ENCODE measurements at regions not wholly inside any gene's neighbourhood (a gene's known extent, or its start where the extent isn't known, plus 50 kb on each side); places are given as distances from the start of the nearest gene placed in this dataset.

- ATAC-seq: no peak
- intact Hi-C loops (cut with micrococcal nuclease; ENCODE audit: unreplicated experiment): no loop called here
- no TSS peak for BruUV-seq (replicated peaks)
Observed at GRCh38 chr17:27977751-27978688, 64.5 kb upstream of the NLK start.

GRCh38 chr17:27978689-27979175 is 63.7 kb upstream of the NLK start:
- in situ Hi-C loops (cut with HindIII; ENCODE audit: low pct_unique_long_range_greater_than_20kb, low sequenced_read_pairs): no loop called here

More at GRCh38 chr17:27977751-27978688, 64.5 kb upstream of the NLK start:
- ChIA-PET POLR2A (no interaction called here), CTCF (no interaction called here)
- in situ Hi-C loops (cut with HindIII; ENCODE audit: low pct_unique_long_range_greater_than_20kb, low sequenced_read_pairs): no loop called here
- Histone ChIP-seq H3K4me3 (ENCODE audit: low read depth in 2 of 2, low read length in 2 of 2) (no peak overlapping the region), H3K9me3 (ENCODE audit: control insufficient read depth, insufficient read depth, low read depth, low read length) (no peaks in the 10 kb centered on the region), H3K36me3 (ENCODE audit: control insufficient read depth, insufficient read depth, low read length) (no peaks in the 10 kb centered on the region), H3K27ac (ENCODE audit: low read length) (no peak overlapping the region), H3K4me1 (ENCODE audit: control insufficient read depth, insufficient read depth, low read length) (no peaks in the 10 kb centered on the region), H3K27me3 (ENCODE audit: control insufficient read depth, insufficient read depth, low read length) (peaks cover 5% of the 10 kb centered on the region; the same call in 1 of the 2 replicates)
- TF ChIP-seq SIN3A (IDR thresholded peaks at IDR 0.05; ENCODE audit: borderline replicate concordance, insufficient read depth, low read depth, low read length) (no peak), TCF7L2 (IDR thresholded peaks at IDR 0.05; ENCODE audit: low read depth, low read length) (no peak), POLR2AphosphoS5 (IDR thresholded peaks at IDR 0.05; ENCODE audit: low read depth, low read length) (no peak), REST (IDR thresholded peaks at IDR 0.05; ENCODE audit: insufficient read depth in 1 of 2, low read depth in 2 of 2, low read length in 1 of 2) (no peak), CTCF (IDR thresholded peaks at IDR 0.05) (no peak)
- no peak for DNase-seq (ENCODE audit: low read depth, low spot score)

More at GRCh38 chr17:27978689-27979175, 63.7 kb upstream of the NLK start:
- Histone ChIP-seq H3K9me3 (ENCODE audit: control insufficient read depth, insufficient read depth, low read depth, low read length) (no peaks in the 10 kb centered on the region), H3K4me1 (ENCODE audit: control insufficient read depth, insufficient read depth, low read length) (no peaks in the 10 kb centered on the region), H3K36me3 (ENCODE audit: control insufficient read depth, insufficient read depth, low read length) (no peaks in the 10 kb centered on the region), H3K27ac (ENCODE audit: low read length) (no peak overlapping the region), H3K27me3 (ENCODE audit: control insufficient read depth, insufficient read depth, low read length) (peaks cover 3% of the 10 kb centered on the region; the same call in 1 of the 2 replicates), H3K4me3 (ENCODE audit: low read depth in 2 of 2, low read length in 2 of 2) (no peak overlapping the region)
- intact Hi-C loops (cut with micrococcal nuclease; ENCODE audit: unreplicated experiment): no loop called here
- ChIA-PET CTCF (no interaction called here), POLR2A (no interaction called here)
- no peak for ATAC-seq
- BruUV-seq (replicated peaks): no TSS peak
- DNase-seq (ENCODE audit: low read depth, low spot score): no peak
- TF ChIP-seq CTCF (IDR thresholded peaks at IDR 0.05): no peak
